Loucy (cell line): ENCODE measurements at regions not wholly inside any gene's neighbourhood (a gene's known extent, or its start where the extent isn't known, plus 50 kb on each side); places are given as distances from the start of the nearest gene placed in this dataset.

Source experiments
- EZH2phosphoT487 ChIP-seq: fragments of 200-600 bp; IDR thresholded peaks from 2 replicates; pipeline ENCODE4 v1.6.1; 2018; ENCODE audit warnings: antibody characterized with exemption, mild to moderate bottlenecking, moderate library complexity, borderline replicate concordance
- TF ChIP-seq, protein P1 (sequence below): fragments of 200-600 bp; sonication (generic); conservative IDR thresholded peaks from 2 replicates; pipeline ENCODE4 v1.5.1; 2014; ENCODE audit warnings: mild to moderate bottlenecking, antibody characterized with exemption, low read length

DNA sequence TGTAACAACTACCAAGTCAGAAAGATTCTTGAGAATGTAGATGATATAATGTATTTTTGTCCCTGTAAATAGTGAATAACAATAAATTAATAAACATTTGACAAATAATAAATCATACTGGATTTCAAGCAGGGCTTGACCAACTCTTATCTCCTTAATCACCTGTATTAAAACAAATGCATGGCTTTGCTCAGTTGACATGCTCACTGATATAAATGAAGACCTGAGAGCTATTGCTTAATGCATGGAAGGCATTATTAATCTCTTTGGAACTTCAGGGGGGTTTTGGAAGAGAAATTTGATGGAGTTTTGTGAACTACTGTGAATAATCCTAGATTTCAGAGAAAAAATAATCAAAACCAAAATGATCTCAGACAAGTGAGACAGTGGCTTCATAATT, 1420.4 kb upstream of the TENM4 start:
- TF ChIP-seq, protein P1, sequence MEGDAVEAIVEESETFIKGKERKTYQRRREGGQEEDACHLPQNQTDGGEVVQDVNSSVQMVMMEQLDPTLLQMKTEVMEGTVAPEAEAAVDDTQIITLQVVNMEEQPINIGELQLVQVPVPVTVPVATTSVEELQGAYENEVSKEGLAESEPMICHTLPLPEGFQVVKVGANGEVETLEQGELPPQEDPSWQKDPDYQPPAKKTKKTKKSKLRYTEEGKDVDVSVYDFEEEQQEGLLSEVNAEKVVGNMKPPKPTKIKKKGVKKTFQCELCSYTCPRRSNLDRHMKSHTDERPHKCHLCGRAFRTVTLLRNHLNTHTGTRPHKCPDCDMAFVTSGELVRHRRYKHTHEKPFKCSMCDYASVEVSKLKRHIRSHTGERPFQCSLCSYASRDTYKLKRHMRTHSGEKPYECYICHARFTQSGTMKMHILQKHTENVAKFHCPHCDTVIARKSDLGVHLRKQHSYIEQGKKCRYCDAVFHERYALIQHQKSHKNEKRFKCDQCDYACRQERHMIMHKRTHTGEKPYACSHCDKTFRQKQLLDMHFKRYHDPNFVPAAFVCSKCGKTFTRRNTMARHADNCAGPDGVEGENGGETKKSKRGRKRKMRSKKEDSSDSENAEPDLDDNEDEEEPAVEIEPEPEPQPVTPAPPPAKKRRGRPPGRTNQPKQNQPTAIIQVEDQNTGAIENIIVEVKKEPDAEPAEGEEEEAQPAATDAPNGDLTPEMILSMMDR = no peak
- TF ChIP-seq EZH2phosphoT487 = no peak
